SK-N-SH treated with all-trans-retinoic acid at 6 μM for 48 hours (cell line): ENCODE measurements at regions not wholly inside any gene's neighbourhood (a gene's known extent, or its start where the extent isn't known, plus 50 kb on each side); places are given as distances from the start of the nearest gene placed in this dataset.

Experiments used
- ATAC-seq: fragments of 200-7000 bp; cut with Tn5 transposase; 3 replicates; pipeline ENCODE4 v1.9.1; 2020; ENCODE audit warnings: mild to moderate bottlenecking, moderate library complexity
- ARNTL ChIP-seq: fragments of 450-650 bp; formaldehyde crosslinking; IDR thresholded peaks from 2 replicates; pipeline ENCODE4 v1.5.0; 2020; ENCODE audit warnings: low read depth, mild to moderate bottlenecking, moderate library complexity, borderline replicate concordance
- GLIS3 ChIP-seq: fragments of 250-450 bp; sonication (Bioruptor Pico); IDR thresholded peaks from 2 replicates; pipeline ENCODE4 v1.5.0; 2020; ENCODE audit warnings: mild to moderate bottlenecking, moderate library complexity
- PPARA ChIP-seq: fragments of 250-450 bp; sonication (Bioruptor Pico); IDR thresholded peaks from 2 replicates; pipeline ENCODE4 v1.5.0; 2020; ENCODE audit warnings: mild to moderate bottlenecking, borderline replicate concordance
- TCF4 ChIP-seq: fragments of 250-450 bp; sonication (Bioruptor Pico); IDR thresholded peaks from 2 replicates; pipeline ENCODE4 v1.8.0; 2021; ENCODE audit warnings: mild to moderate bottlenecking, moderate library complexity, borderline replicate concordance
- TOX ChIP-seq: fragments of 250-450 bp; sonication (Bioruptor Pico); IDR thresholded peaks from 2 replicates; pipeline ENCODE4 v1.8.0; 2021; ENCODE audit warnings: mild to moderate bottlenecking, moderate library complexity, borderline replicate concordance
- ZC3H10 ChIP-seq: fragments of 250-450 bp; sonication (Bioruptor Pico); IDR thresholded peaks from 2 replicates; pipeline ENCODE4 v1.5.1; 2021; ENCODE audit warnings: mild to moderate bottlenecking, moderate library complexity
- ZNF565 ChIP-seq: fragments of 450-650 bp; formaldehyde crosslinking; conservative IDR thresholded peaks from 2 replicates; pipeline ENCODE4 v1.5.0; 2020; ENCODE audit warnings: low read depth, mild to moderate bottlenecking, moderate library complexity
- ZNF70 ChIP-seq: fragments of 450-650 bp; formaldehyde crosslinking; IDR thresholded peaks from 2 replicates; pipeline ENCODE4 v1.5.0; 2020; ENCODE audit warnings: mild to moderate bottlenecking, moderate library complexity
- ZNF8 ChIP-seq: fragments of 450-650 bp; formaldehyde crosslinking; IDR thresholded peaks from 2 replicates; pipeline ENCODE4 v1.5.0; 2020; ENCODE audit warnings: mild to moderate bottlenecking, moderate library complexity
- TF ChIP-seq, protein P1 (sequence below): fragments of 250-450 bp; sonication (Bioruptor Pico); IDR thresholded peaks from 2 replicates; pipeline ENCODE4 v1.8.0; 2020; ENCODE audit warnings: mild to moderate bottlenecking, moderate library complexity, borderline replicate concordance
- TF ChIP-seq, protein P2 (sequence below): fragments of 250-450 bp; sonication (Bioruptor Pico); IDR thresholded peaks from 2 replicates; pipeline ENCODE4 v1.5.1; 2020; ENCODE audit warnings: low read depth, mild to moderate bottlenecking, moderate library complexity
- TF ChIP-seq, protein P3 (sequence below): fragments of 250-450 bp; sonication (Bioruptor Pico); IDR thresholded peaks from 2 replicates; pipeline ENCODE4 v1.5.1; 2021; ENCODE audit warnings: mild to moderate bottlenecking, moderate library complexity
- TF ChIP-seq, protein P4 (sequence below): fragments of 250-450 bp; sonication (Bioruptor Pico); IDR thresholded peaks from 2 replicates; pipeline ENCODE4 v1.5.0; 2020; ENCODE audit warnings: mild to moderate bottlenecking, moderate library complexity
- TF ChIP-seq, protein P5 (sequence below): fragments of 250-450 bp; sonication (Bioruptor Pico); IDR thresholded peaks from 2 replicates; pipeline ENCODE4 v1.8.0; 2021; ENCODE audit warnings: low read depth, mild to moderate bottlenecking, moderate library complexity, borderline replicate concordance

DNA sequence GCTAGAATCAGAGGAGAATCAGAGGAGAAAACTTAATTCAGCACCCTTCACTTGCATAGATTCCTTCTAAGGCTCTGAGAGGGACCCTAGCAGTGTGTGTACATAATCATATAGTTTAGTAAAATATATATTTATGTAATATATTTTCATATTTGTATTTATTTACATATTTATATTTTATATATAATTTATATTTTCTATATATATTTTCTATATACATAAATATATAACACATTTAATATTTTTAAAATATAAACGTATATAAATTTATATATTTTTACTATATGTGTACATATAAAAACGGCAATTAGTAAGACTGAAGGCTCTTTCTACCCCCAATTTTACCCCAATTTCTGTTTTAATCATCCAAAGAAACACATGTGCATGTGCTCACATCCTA lies 80.3 kb downstream of the NXPE2 start:
- no peak for ATAC-seq
- TF ChIP-seq ZNF8 (no peak), TCF4 (no peak), ARNTL (no peak)

DNA sequence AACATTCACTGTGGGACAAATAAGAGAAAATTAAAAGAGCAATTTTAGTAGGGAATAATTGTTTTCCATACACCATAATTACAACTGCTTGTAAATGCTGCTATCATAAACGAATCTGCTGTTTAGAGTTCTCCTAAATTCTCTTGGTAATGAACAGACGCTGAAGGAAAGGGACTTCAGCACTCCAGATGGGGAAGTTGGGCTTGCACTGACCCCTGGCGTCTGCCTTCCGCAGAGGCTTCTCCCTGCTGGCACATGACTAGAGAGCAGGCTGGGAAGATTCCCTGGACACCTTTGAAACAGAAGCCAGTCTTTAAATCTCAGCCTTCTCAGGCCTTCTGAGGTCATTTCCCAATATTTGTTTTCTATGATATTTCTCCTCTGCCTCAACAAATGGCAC lies 84.1 kb downstream of the NXPE2 start:
- ATAC-seq = peak; percentile 58; the same call in 2 of the 3 replicates
- TF ChIP-seq TOX (CRISPR knock-in tag) (no peak), PPARA (CRISPR knock-in tag) (no peak)
- TF ChIP-seq, protein P1, sequence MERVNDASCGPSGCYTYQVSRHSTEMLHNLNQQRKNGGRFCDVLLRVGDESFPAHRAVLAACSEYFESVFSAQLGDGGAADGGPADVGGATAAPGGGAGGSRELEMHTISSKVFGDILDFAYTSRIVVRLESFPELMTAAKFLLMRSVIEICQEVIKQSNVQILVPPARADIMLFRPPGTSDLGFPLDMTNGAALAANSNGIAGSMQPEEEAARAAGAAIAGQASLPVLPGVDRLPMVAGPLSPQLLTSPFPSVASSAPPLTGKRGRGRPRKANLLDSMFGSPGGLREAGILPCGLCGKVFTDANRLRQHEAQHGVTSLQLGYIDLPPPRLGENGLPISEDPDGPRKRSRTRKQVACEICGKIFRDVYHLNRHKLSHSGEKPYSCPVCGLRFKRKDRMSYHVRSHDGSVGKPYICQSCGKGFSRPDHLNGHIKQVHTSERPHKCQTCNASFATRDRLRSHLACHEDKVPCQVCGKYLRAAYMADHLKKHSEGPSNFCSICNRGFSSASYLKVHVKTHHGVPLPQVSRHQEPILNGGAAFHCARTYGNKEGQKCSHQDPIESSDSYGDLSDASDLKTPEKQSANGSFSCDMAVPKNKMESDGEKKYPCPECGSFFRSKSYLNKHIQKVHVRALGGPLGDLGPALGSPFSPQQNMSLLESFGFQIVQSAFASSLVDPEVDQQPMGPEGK (CRISPR knock-in tag) = no peak

DNA sequence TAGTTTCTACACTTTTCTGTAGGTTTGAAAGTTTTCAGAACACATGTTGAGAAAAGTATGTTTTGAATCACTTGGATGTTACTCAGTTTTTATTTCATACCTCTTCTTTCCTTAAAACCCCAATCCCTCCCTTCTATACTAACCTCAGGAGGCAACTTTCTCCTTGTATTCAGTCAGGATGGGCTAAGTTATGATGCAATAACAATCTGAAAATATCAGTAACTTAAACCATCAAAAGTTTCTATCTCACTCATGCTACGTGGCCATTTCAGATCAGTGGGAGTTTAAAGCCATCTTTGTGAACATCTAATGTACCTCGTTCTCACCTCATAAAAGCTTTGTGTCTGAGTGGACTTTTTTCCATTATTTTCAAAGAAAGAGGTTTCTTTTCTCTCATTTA lies 86.2 kb downstream of the NXPE2 start:
- TF ChIP-seq ZC3H10 (CRISPR knock-in tag) = no peak
- no peak for TF ChIP-seq TOX (CRISPR knock-in tag)
- no peak for TF ChIP-seq ZNF565
- TF ChIP-seq, protein P2, sequence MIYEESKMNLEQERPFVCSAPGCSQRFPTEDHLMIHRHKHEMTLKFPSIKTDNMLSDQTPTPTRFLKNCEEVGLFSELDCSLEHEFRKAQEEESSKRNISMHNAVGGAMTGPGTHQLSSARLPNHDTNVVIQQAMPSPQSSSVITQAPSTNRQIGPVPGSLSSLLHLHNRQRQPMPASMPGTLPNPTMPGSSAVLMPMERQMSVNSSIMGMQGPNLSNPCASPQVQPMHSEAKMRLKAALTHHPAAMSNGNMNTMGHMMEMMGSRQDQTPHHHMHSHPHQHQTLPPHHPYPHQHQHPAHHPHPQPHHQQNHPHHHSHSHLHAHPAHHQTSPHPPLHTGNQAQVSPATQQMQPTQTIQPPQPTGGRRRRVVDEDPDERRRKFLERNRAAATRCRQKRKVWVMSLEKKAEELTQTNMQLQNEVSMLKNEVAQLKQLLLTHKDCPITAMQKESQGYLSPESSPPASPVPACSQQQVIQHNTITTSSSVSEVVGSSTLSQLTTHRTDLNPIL = no peak
- TF ChIP-seq, protein P3, sequence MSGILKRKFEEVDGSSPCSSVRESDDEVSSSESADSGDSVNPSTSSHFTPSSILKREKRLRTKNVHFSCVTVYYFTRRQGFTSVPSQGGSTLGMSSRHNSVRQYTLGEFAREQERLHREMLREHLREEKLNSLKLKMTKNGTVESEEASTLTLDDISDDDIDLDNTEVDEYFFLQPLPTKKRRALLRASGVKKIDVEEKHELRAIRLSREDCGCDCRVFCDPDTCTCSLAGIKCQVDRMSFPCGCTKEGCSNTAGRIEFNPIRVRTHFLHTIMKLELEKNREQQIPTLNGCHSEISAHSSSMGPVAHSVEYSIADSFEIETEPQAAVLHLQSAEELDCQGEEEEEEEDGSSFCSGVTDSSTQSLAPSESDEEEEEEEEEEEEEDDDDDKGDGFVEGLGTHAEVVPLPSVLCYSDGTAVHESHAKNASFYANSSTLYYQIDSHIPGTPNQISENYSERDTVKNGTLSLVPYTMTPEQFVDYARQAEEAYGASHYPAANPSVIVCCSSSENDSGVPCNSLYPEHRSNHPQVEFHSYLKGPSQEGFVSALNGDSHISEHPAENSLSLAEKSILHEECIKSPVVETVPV (CRISPR knock-in tag) = no peak
- TF ChIP-seq TCF4 = no peak
- TF ChIP-seq, protein P4, sequence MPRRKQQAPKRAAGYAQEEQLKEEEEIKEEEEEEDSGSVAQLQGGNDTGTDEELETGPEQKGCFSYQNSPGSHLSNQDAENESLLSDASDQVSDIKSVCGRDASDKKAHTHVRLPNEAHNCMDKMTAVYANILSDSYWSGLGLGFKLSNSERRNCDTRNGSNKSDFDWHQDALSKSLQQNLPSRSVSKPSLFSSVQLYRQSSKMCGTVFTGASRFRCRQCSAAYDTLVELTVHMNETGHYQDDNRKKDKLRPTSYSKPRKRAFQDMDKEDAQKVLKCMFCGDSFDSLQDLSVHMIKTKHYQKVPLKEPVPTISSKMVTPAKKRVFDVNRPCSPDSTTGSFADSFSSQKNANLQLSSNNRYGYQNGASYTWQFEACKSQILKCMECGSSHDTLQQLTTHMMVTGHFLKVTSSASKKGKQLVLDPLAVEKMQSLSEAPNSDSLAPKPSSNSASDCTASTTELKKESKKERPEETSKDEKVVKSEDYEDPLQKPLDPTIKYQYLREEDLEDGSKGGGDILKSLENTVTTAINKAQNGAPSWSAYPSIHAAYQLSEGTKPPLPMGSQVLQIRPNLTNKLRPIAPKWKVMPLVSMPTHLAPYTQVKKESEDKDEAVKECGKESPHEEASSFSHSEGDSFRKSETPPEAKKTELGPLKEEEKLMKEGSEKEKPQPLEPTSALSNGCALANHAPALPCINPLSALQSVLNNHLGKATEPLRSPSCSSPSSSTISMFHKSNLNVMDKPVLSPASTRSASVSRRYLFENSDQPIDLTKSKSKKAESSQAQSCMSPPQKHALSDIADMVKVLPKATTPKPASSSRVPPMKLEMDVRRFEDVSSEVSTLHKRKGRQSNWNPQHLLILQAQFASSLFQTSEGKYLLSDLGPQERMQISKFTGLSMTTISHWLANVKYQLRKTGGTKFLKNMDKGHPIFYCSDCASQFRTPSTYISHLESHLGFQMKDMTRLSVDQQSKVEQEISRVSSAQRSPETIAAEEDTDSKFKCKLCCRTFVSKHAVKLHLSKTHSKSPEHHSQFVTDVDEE (CRISPR knock-in tag) = no peak
- TF ChIP-seq, protein P5, sequence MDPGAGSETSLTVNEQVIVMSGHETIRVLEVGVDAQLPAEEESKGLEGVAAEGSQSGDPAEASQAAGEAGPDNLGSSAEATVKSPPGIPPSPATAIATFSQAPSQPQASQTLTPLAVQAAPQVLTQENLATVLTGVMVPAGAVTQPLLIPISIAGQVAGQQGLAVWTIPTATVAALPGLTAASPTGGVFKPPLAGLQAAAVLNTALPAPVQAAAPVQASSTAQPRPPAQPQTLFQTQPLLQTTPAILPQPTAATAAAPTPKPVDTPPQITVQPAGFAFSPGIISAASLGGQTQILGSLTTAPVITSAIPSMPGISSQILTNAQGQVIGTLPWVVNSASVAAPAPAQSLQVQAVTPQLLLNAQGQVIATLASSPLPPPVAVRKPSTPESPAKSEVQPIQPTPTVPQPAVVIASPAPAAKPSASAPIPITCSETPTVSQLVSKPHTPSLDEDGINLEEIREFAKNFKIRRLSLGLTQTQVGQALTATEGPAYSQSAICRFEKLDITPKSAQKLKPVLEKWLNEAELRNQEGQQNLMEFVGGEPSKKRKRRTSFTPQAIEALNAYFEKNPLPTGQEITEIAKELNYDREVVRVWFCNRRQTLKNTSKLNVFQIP (CRISPR knock-in tag) = no peak
- TF ChIP-seq GLIS3 = no peak
- ATAC-seq = no peak

DNA sequence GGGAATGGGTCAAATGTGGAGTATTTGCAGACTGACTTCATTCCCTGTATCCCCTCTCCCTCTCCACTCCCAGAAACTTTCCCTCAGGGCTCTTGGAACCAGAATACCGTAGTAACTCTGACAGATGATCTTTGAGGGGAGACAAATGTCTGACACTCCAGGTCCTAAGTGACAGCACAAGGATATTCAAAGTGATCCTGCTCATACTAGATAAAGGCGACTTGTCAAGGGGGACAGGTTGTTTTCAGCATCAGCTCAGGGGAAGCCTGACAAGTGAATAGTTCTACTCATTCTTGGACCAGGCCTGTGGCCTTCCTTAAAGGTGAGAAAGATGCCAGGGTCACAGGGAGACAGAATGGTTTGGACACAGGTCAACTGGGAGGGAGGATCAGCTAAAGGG lies 92.8 kb downstream of the NXPE2 start:
- TF ChIP-seq ZNF565 = no peak
- TF ChIP-seq GLIS3 = no peak
- TF ChIP-seq ZNF70 (CRISPR knock-in tag) = no peak
- no peak for TF ChIP-seq ARNTL
- TF ChIP-seq, protein P4 (CRISPR knock-in tag) = no peak
- no peak for ATAC-seq
